Epithelial cell of prostate (primary cell): ENCODE measurements at regions not wholly inside any gene's neighbourhood (a gene's known extent, or its start where the extent isn't known, plus 50 kb on each side); places are given as distances from the start of the nearest gene placed in this dataset.

Experiments
- DNase-seq: peaks from one replicate; pipeline ENCODE4 v3.0.0-alpha.2; 2011; ENCODE audit warnings: low read depth, low spot score
- H3K27ac ChIP-seq: fragments of 450-650 bp; 2 replicates; pipeline ENCODE4 v1.5.1; 2017; ENCODE audit warnings: mild to moderate bottlenecking

DNA sequence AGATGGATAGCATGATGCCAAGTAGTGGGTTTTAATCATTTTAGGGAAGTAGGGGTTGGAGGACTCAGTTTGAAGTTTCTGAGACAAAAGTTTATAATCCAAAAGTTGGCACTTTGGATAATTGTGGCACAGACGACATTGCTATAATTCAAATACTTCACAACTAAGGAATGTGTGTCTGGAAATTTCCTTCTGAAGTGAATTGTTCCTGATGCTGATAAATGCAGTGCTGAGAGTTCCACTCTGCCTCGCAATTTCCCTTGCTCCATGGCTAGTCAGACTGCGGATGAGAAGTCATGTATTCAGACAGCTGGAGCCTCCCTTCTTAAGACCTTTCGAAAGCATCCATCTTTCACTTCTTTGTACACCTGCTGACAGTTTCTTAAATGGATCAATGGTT, 393.3 kb upstream of the PRICKLE1 start:
- no peak for DNase-seq
- H3K27ac ChIP-seq = no peak overlapping the region

DNA sequence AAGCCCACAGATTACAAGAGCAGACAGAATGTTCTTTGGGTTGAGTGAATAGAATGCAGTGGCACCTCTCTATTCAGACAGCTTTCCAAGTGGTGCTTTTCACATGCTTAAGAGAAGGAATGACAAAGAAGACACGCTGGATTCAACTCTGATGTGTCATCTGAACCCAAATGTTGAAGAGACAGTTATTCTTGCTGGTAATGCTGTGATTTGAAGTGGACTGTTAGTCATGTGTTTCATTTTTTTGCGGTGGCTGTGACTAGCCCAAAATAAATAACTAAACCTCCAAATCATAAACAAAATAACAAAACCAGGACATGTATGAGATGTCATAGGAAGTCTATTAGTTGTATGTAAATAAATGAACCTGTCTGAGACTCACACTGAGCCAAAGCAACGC, 391.8 kb upstream of the PRICKLE1 start:
- no peak for DNase-seq
- H3K27ac ChIP-seq = no peak overlapping the region

DNA sequence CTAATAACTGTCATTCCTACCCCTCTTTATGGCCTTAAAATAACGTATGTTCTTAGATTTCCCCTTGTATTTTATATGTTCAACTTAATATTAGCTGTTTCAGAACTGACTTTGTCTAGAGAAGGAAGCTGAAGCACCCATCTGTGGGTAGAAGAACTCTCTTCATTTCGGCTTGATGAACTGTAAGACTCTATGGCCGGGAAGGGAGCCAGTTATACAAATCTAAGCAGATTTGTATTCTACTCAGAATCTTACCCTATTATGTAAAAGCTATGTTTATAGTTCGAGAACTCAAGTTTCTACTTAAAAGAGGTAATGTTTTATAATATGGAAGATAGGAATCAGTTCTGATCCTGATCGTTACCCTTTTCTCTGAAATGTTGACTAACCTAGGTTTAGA, 390.9 kb upstream of the PRICKLE1 start:
- no peak overlapping the region for H3K27ac ChIP-seq
- DNase-seq = no peak

DNA sequence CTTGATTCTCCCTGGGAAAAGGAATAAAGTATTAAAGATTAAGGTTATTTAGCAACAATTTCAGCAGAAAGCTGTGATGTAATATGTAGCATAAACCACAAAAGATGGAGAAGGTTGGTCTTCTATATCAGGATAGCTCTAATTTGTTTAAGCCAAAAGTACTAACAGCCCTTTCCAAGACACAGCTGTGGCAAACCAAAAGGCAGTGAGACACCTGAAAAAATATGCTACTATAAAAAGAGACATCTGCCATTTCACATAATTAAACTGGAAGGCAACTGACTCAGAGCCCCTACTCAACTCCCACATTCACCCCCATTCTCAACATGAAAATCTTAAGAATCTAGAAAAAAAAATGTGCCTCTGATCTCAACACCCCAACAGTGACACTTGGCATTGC, 390.2 kb upstream of the PRICKLE1 start:
- H3K27ac ChIP-seq = no peak overlapping the region
- no peak for DNase-seq

- H3K27ac ChIP-seq = no peak overlapping the region
- no peak for DNase-seq
Observed at GRCh38 chr12:42978708-42979107, 389.2 kb upstream of the PRICKLE1 start.

- no peak overlapping the region for H3K27ac ChIP-seq
- no peak for DNase-seq
Observed at GRCh38 chr12:42977451-42978230, 388.1 kb upstream of the PRICKLE1 start.

DNA sequence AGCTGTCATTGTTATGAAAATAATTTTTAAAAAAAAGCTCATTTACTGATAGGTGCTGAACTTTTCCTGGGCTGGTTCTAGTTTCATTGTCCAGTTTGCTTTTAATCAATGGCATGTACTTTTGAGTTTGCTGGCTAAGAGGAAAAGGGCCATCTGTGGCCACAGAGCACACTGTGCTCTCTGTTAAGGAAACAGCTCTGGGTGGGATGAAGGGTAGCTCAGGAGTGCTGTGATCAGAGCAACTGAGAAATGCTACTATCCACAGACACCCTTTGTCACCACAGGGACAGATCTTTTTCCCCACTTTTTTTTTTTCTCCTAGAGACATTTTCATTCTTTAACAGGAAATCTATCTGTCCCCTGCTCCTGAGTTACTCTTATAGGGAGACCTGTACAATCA, 387.1 kb upstream of the PRICKLE1 start:
- no peak overlapping the region for H3K27ac ChIP-seq
- DNase-seq = no peak

DNA sequence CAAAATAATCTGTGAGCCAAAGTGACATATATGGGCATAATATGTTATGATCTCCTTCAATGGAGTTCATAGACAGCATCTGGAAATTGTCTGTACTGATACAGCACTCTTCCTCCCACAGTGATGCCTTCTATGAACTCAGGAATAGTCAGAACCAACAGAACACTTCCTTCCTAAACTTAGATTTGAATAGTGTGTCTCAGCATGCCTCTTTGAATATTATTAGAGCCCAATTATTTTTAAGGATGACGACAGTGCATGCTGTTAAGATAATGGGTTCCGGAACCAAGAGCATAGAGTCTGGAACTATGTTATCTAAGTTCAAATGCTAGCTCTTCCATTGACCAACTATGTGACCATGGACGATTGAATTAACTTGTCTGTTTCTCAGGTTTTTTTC, 386.6 kb upstream of the PRICKLE1 start:
- DNase-seq = no peak

DNA sequence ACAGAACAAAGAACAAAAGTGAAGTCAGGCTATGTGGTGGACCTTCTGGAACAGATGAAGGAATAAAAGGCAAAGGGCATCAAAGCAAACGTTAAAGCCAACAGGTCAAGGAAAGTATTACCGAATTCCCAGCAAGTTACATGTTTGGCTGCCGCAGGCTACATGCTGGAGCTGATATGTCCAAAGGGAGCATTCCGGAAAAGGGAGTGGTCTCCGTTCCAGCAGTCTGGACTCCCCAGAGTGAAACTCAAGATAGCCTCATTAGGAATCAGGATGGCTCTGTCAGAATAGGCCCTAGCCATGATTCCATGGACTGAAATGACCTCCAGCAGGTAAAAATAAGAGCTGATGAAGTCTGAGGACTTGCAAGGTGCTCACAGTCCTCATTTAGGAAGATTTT, 379.8 kb upstream of the PRICKLE1 start:
- DNase-seq = no peak
- H3K27ac ChIP-seq = no peak overlapping the region

More for the DNA sequence above, 386.6 kb upstream of the PRICKLE1 start:
- no peak overlapping the region for H3K27ac ChIP-seq

- H3K27ac ChIP-seq = no peak overlapping the region
Observed at GRCh38 chr12:42968426-42968825, 378.9 kb upstream of the PRICKLE1 start.

GRCh38 chr12:42967850-42968249, 378.3 kb upstream of the PRICKLE1 start:
- H3K27ac ChIP-seq = no peak overlapping the region
- DNase-seq = no peak

More at GRCh38 chr12:42968426-42968825, 378.9 kb upstream of the PRICKLE1 start:
- DNase-seq = no peak

DNA sequence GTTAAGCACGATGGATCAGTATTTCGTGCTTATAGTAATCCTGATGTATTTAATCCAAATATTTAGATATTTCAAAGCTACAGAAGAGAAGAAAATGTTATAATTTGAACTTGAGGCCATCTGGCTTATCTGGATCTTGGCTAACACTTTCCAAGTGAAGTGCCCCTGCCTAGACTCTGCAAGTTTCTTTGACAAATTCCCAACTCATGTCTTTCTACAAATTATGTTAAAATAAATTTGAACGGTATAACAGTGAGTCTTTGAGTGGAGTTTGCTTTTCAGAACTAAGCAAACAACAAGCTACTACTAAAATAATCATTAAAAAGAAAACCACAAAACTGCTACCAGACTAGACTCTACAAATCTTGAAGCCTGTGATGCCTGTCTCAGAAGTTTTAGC, 374.4 kb upstream of the PRICKLE1 start:
- H3K27ac ChIP-seq = no peak overlapping the region
- DNase-seq = no peak

- DNase-seq = no peak
- H3K27ac ChIP-seq = peak overlapping the region; percentile 95
Observed at GRCh38 chr12:42962384-42962783, 372.8 kb upstream of the PRICKLE1 start.

GRCh38 chr12:42961395-42961794, 371.8 kb upstream of the PRICKLE1 start:
- peak; percentile 89 for DNase-seq
- peak overlapping the region; percentile 95 for H3K27ac ChIP-seq

DNA sequence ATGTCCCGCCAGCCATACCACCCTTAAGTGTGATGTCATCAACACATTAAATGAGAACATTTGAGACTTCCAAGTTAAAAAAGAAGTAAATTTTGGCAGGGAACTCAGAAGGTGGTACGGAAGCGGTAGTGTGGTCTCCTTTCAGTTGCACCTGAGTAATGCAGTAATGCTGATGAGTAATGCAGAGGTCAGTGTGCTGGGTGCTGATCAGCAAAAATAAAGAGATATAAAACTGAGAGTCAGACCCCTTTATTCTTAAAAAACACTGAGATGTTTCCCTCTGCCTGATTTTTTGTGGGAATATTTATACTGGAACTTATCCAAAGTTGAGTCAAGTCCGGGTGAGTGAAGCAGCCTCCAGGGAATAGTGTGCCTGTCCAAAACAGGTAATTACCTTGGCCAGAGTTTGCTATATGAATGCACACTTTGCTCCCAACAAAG, 370.6 kb upstream of the PRICKLE1 start:
- peak overlapping the region; percentile 95 for H3K27ac ChIP-seq

DNA sequence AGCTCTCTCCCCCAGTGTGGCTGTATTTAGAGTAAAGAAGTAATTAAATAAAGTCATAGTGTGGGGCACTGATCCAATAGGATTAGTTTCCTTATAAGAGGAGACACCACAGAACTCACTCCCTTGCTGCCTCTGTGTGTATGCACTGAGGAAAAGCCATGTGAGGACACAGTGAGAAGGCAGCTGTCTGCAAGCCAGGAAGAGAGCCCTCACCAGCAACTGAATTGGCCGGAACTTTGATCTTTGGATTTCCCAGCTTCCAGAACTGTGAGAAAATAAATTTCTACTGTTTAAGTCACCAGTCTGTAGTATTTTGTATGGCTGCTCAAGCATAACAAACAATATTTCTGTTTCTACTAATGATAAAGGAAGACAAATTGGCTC, 368.7 kb upstream of the PRICKLE1 start:
- DNase-seq = no peak
- peak overlapping the region; percentile 95 for H3K27ac ChIP-seq

More for the DNA sequence above, 370.6 kb upstream of the PRICKLE1 start:
- peak; percentile 34 for DNase-seq

DNA sequence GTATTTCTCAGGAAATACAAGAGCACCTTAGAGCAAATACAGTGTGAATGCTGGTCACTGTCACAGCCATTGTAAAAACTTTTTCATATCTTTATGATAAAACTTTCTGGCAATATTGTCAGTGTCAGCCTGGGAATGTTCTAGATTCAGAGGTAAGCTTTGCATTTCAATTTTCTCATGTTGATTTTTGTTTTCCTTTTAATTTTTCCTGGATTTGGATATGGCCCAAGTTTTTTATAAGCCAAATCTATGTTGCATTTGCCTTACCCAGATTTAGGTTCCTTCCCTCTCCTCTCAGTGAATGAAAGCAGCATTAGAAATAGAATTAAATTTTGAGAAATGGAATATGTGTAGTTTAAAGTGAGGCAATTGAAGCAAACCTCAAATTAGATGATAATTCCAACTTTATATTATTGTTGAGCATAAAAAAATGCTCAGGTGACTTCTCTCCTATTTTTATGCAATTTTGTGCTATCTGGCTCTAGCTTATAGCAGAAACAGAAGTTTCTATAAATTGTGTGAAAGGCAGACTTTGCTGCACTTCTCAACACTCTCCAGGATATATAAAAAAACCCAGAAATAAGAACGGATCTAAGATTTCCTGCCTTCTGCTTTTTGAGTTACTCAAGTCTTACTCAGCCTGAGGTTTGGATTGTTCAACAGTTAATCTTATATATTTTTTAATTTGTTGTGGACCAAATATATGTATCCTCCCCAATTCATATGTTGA, 368.2 kb upstream of the PRICKLE1 start:
- no peak for DNase-seq
- peak overlapping the region; percentile 95 for H3K27ac ChIP-seq

GRCh38 chr12:42957136-42957535, 367.6 kb upstream of the PRICKLE1 start:
- no peak for DNase-seq

GRCh38 chr12:42953021-42953420, 363.5 kb upstream of the PRICKLE1 start:
- no peak for DNase-seq

More at GRCh38 chr12:42957136-42957535, 367.6 kb upstream of the PRICKLE1 start:
- H3K27ac ChIP-seq = no peak overlapping the region

GRCh38 chr12:42946871-42947381, 357.4 kb upstream of the PRICKLE1 start:
- peak overlapping the region; percentile 38 for H3K27ac ChIP-seq
- peak; percentile 14 for DNase-seq

More at GRCh38 chr12:42953021-42953420, 363.5 kb upstream of the PRICKLE1 start:
- no peak overlapping the region for H3K27ac ChIP-seq

GRCh38 chr12:42945927-42946326, 356.4 kb upstream of the PRICKLE1 start:
- no peak for DNase-seq
- peak overlapping the region; percentile 38 for H3K27ac ChIP-seq
